Dermis microvascular lymphatic vessel endothelial cell (primary cell): ENCODE measurements at regions not wholly inside any gene's neighbourhood (a gene's known extent, or its start where the extent isn't known, plus 50 kb on each side); places are given as distances from the start of the nearest gene placed in this dataset.
A peak's percentile ranks its signal among the peaks of the same experiment; 100 is the strongest.
"Not testable (repeated sequence)": the region's sequence is repeated elsewhere in the genome, so short reads cannot be mapped to it uniquely, and the experiment has no call there.

Source experiments
- DNase-seq, 2 donors: peaks; one replicate each; pipeline versions ENCODE4 v3.0.0 to v3.0.0-alpha.2; 2010; ENCODE audit warnings: low read depth in 2 of 2

GRCh38 chr6:50899306-50899870 lies 80.7 kb downstream of the TFAP2B start:
- DNase-seq = no peak

DNA sequence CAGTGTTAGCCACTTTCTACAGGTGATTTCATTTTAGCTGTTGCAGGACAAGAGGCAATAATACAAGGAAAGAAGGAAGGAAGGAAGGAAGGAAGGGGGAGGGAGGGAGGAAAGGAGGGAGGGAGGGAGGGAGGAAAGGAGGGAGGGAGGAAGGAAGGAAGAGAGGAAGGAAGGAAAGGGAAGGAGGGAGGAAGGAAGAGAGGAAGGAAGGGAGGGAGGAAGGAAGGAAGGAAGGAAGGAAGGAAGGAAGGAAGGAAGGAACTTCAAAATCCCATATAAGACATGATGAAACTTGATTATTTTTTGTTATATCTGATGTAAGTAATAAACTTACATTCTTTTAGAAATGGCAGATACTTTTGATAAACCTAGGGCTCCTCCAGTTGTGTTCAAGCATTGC lies 83.6 kb downstream of the TFAP2B start:
- no peak for DNase-seq

DNA sequence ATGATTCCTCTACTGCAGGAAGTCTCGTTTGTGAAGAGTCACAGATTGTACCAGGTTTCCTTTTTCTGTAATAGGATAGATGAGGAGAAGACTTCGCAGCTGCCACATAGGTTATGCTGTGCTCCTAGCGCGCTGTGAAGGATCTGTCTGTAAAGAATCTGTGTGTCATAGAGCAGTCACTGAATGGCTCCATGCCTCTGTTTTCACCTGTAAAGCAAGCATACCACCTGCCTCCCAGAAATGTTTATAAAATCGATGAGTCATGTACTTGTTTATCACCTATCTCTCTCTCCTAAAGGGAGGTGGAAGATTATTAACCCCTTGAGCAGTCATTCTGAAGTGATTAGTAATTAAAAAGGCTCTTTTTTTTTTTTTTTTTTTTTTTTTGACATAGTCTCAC lies 86.6 kb downstream of the TFAP2B start:
- DNase-seq = no peak

DNA sequence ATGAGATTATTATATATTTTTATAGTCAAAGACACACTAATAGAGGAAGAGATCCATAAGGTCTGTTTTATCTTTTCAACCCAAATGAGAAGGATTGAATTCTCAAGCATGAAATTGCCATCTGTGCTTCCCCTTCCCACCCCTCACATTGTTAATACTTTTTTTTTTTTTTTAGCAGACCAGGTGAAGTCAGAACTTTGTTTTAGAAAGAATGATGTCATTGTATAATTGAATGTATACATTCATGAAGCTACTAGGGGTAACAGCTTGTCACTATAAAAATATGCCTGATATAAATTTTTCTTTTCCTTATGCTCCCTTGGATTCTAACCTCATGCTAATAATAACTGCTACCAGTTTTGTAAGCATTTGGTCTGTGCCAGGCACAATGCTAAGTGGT lies 88.9 kb downstream of the TFAP2B start:
- DNase-seq = no peak

DNA sequence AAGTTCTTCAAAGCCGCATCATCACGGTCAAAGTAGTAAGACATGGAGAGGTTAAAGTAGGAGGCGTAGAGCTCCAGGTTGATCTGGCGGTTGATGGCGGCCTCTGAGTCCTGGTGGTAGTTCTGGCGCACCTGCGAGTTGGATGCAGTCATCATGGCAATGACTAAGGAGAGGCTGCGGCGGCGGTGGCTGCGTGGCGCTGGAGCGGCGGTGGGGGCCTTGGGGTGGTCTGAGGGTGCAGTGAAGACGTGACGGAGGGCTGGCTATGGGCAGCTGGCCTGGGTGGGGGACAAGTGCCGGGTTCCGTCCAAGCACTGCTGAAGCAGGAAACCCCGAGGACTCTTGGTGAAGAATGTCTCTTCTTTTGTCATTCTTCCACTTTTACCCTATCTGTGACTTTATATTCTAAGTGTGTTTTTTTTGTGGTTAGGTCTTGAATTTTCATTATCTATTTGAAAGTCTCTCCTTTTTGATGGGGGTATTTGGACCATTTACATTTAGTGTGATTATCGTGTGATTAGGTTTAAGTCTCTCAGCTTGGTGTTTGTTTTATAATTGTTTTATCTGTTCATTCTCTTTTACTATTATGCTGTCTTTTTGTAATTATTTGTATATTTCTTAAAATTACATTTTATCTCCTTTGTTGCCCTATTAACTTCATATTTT lies 94.6 kb downstream of the TFAP2B start:
- no peak for DNase-seq

DNA sequence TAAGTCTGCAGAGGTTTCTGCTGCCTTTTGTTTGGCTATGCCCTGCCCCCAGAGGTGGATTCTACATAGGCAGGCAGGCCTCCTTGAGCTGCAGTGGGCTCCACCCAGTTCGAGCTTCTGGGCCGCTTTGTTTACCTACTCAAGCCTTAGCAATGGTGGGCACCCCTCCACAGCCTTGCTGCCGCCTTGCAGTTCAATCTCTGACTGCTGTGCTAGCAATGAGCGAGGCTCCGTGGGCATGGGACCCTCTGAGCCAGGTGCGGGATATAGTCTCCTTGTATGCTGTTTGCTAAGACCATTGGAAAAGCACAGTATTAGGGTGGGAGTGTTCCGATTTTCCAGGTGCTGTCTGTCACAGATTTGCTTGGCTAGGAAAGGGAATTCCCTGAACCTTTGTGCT lies 102.7 kb downstream of the TFAP2B start:
- DNase-seq = not testable (repeated sequence)

GRCh38 chr6:50921968-50922367 lies 103.3 kb downstream of the TFAP2B start:
- DNase-seq = no peak

DNA sequence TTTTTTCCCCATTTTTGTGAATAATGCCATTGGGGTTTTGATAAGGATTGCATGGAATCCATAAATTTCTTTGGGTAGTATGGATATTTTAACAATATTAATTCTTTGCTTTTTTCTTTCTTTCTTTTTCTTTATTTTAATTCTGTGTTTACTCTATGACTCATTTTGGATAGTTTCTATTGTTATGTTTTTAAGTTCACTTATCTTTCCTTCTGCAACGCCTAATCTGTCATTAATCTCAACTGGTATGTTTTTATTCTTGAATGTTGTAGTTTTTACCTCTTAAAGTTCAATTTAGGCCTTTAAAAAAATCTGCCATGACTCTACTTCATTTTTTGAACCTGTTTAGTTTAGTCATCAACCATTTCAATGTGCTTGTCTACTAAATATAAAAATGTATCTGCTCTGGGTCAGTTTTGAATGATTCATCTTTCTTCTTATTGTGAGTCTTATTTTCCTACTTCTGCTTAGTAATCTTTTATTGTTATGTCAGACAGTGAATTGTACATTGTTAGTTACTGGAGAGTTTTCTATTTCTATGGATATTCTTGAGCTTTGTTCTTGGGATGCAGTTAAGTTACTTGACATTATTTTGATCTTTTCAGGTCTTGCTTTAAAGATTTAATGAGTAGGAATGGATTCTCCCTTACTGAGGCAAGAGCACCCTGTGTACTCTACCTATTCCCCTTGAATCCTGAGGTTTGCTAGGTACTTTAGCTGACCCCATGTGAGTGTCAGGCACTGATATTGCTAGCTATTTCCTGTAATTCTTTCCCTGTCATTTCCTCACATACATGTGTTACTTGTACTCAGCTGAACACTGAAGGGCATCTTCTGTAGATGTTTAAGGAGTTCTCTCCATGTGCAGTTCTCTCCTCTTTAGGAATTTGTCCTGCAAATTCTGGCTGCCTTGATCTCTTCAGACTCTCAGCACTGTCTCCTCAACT lies 104.2 kb downstream of the TFAP2B start:
- peak; percentile 51 to 85 for DNase-seq

- DNase-seq = no peak
These were observed 106.1 kb downstream of the TFAP2B start for GRCh38 chr6:50924758-50925157.

DNA sequence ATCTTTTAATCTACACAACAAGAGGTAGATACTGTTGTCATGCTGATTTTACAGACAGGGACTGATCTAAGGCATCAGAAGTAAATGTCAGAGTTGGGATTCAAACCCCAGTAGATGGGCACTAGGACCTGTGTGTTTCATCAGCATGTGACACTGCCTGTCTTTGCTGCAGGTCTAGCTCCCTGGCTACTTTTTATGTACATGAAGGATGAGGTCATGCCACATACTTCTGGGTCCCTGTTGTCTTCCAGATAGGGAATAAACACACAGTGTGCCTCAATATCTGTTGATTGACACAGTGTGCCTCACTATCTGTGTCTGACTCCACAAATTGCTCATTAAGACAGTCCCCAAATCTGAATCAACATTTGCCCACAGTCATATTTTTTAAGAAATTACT lies 106.9 kb downstream of the TFAP2B start:
- DNase-seq = no peak

GRCh38 chr6:50925981-50926380 lies 107.3 kb downstream of the TFAP2B start:
- DNase-seq = no peak

- DNase-seq = peak in 1 of 2 donors; percentile 7
These were observed 109.1 kb downstream of the TFAP2B start for GRCh38 chr6:50927800-50928199.

GRCh38 chr6:50929323-50929722 lies 110.7 kb downstream of the TFAP2B start:
- no peak for DNase-seq

DNA sequence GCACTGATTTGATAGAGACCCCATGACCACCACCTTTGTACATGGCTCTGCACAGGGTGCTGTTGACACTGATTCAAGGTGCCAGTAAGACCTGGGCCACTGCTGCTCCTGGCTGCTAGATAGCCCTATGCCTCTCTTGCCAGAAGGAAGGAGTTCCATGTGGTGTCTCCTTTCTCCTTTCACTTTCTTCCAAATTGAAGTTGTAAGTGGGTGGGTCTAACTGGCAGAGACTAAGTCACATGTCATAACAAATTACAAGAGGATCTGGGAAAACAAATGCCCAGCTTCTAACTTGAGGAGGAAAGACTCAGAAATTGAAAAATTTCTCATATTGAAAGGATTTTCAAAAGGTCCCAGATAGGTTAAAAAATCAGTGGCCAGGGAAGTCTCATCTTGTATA lies 116.8 kb downstream of the TFAP2B start:
- peak in 1 of 2 donors; percentile 38 for DNase-seq

- peak in 1 of 2 donors; percentile 78 for DNase-seq
These were observed 117.6 kb downstream of the TFAP2B start for GRCh38 chr6:50936277-50936681.

DNA sequence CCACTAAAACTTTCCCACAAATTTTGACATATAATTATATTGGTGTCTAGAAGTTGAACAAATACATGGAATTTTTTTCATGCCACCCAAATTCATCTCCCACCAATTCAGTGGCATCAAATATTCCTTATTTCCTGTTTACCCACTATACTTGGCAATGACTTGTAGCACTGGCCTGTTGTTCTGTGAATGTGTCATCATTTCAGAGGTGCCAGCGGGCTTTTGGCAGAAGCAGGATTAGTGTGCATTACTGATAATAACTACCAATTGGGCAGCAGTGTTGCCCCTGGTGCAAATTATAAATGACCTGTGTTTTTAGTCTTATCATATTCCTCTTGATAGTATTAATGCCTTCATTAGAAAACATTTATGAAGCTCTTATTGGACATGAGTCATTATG lies 121.3 kb downstream of the TFAP2B start:
- peak in 1 of 2 donors; percentile 29 for DNase-seq

GRCh38 chr6:50945789-50946188 lies 127.1 kb downstream of the TFAP2B start:
- DNase-seq = no peak

GRCh38 chr6:50952092-50952907 lies 133.6 kb downstream of the TFAP2B start:
- peak in 1 of 2 donors; percentile 12 for DNase-seq

DNA sequence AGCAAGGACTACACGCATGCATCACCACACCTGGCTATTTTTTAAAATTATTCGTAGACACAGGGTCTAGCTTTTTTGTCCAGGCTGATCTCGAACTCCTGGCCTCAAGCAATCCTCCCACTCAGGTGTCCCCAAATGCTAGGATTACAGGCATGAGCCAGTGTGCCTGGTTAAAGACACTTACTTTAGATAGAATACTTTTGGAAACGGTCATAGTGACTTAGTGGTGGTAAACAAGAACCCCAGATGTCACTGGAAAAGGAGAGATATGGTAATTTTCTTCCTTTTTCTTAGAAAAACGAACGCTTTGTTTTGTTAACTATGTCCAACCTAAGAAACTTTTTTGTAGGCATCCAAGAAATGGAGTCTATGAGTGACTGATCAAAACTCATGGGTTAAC lies 137.3 kb downstream of the TFAP2B start:
- DNase-seq = no peak

GRCh38 chr6:50958148-50958697 lies 139.6 kb downstream of the TFAP2B start:
- no peak for DNase-seq

DNA sequence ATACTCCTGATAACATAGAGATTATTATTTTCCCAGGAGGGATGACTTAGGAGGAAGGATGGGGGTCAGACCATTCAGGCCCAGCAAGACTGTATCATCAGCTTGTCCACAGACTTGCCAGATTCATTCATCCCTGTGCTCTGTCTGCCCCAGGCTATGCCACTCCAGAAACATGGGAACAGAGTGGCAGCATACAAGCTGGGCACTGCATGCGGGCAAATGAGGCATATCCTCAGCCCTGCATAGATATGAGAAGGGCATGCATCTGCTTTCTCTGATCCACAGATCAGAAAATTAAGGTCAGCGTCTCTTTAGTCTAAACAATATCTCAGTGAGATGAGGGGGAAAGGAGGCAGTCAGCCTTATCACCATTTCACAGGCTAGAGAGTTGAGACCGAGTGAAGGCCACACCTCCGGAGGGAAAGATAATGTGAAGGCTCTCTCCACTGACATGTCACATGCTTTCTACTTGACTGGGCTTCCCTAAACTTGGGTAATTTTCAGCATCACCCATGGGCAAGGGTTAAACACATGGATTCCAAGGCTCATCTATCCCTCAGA lies 140.5 kb downstream of the TFAP2B start:
- no peak for DNase-seq
